C4-2B (cell line): ENCODE measurements at regions not wholly inside any gene's neighbourhood (a gene's known extent, or its start where the extent isn't known, plus 50 kb on each side); places are given as distances from the start of the nearest gene placed in this dataset.

Experiments
- H3K27ac ChIP-seq: fragments of 450-650 bp; 2 replicates; pipeline ENCODE4 v1.5.1; 2017
- CTCF ChIP-seq: fragments of 450-650 bp; conservative IDR thresholded peaks from 2 replicates; pipeline ENCODE4 v1.5.1; 2017; ENCODE audit warnings: mild to moderate bottlenecking
- ZFX ChIP-seq: fragments of 450-650 bp; IDR thresholded peaks from 2 replicates; pipeline ENCODE4 v1.6.1; 2017

GRCh38 chr3:76694063-76694462 lies 345.8 kb upstream of the ROBO2 start:
- TF ChIP-seq CTCF, result no peak
- no peak for TF ChIP-seq ZFX
- H3K27ac ChIP-seq, result no peak overlapping the region

GRCh38 chr3:76698136-76698706 lies 341.7 kb upstream of the ROBO2 start:
- no peak overlapping the region for H3K27ac ChIP-seq
- TF ChIP-seq CTCF (no peak), ZFX (no peak)

GRCh38 chr3:76699846-76700245 lies 340.1 kb upstream of the ROBO2 start:
- no peak overlapping the region for H3K27ac ChIP-seq
- TF ChIP-seq ZFX (no peak), CTCF (no peak)

GRCh38 chr3:76700323-76700722 lies 339.6 kb upstream of the ROBO2 start:
- no peak overlapping the region for H3K27ac ChIP-seq
- TF ChIP-seq ZFX, result no peak
- TF ChIP-seq CTCF, result no peak

- no peak overlapping the region for H3K27ac ChIP-seq
- TF ChIP-seq CTCF (no peak), ZFX (no peak)
Observed at GRCh38 chr3:76702676-76703075, 337.2 kb upstream of the ROBO2 start.

GRCh38 chr3:76715426-76715825 lies 324.5 kb upstream of the ROBO2 start:
- no peak for TF ChIP-seq CTCF
- no peak for TF ChIP-seq ZFX
- no peak overlapping the region for H3K27ac ChIP-seq

GRCh38 chr3:76723366-76723765 lies 316.5 kb upstream of the ROBO2 start:
- TF ChIP-seq ZFX (no peak), CTCF (no peak)
- no peak overlapping the region for H3K27ac ChIP-seq
